ENCODE measurements at regions not wholly inside any gene's neighbourhood (a gene's known extent, or its start where the extent isn't known, plus 50 kb on each side); places are given as distances from the start of the nearest gene placed in this dataset.

DNA sequence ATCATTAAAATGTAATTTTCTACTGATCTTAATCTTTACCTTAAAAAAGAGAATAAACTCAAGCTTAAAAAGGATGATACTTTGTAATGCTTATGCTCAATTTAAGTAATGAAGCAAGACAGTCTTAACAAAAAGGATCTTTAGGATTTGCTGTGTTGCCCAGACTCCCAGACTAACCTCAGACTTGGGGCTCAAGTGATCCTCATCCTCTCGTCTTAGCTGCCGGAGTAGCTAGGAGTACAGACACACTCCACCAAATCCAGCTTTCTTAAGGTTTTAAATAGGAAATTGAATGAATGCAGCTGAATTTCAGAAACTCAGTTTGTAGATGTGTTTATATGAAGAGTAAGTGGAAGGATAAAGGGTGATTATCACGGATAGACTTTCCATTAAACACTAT is 400.5 kb upstream of the DAB2 start:
- no peak for TF ChIP-seq ZFX (IDR thresholded peaks at IDR 0.05)
- TF ChIP-seq, protein P1, sequence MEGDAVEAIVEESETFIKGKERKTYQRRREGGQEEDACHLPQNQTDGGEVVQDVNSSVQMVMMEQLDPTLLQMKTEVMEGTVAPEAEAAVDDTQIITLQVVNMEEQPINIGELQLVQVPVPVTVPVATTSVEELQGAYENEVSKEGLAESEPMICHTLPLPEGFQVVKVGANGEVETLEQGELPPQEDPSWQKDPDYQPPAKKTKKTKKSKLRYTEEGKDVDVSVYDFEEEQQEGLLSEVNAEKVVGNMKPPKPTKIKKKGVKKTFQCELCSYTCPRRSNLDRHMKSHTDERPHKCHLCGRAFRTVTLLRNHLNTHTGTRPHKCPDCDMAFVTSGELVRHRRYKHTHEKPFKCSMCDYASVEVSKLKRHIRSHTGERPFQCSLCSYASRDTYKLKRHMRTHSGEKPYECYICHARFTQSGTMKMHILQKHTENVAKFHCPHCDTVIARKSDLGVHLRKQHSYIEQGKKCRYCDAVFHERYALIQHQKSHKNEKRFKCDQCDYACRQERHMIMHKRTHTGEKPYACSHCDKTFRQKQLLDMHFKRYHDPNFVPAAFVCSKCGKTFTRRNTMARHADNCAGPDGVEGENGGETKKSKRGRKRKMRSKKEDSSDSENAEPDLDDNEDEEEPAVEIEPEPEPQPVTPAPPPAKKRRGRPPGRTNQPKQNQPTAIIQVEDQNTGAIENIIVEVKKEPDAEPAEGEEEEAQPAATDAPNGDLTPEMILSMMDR (conservative IDR thresholded peaks at IDR 0.05): no peak
- no peak overlapping the region for H3K27ac ChIP-seq

DNA sequence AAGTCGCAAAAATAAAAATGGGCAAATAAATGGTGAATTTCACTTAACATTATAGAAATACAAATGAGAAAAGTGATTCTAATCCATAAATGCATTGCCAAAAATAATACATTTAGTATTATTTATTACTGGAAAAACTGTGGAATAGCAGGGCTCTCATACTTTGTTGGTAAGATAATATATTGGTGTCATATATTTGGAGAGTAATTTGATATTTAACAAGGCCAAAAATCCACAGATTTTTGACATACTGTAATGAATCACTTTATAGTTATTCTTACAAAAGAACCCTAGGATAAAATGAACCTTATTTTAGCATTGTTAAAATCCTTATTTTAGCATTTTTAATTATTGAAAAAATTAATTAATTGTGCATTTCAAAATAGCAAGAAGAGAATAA is 397.2 kb upstream of the DAB2 start:
- H3K27ac ChIP-seq: no peak overlapping the region
- no peak for TF ChIP-seq ZFX (IDR thresholded peaks at IDR 0.05)
- TF ChIP-seq, protein P1 (conservative IDR thresholded peaks at IDR 0.05): no peak

DNA sequence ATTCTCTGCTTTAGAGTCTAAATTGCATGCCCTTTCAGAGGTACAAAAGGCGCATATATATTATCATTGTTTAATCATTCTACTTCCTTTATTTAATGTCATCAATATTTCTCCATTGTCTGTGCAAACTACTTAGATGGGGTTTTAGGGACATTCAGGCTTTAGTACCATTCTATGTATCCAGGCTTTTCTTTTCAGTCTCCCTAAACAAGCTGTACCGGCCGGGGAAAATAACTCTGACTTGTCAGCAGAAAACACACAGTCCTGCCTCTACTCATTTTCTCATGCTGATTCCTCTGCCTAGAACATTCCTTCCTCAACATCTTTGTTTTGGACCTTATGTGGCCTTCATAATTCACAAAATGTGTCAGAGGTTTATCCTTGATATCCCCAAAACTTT is 392.1 kb upstream of the DAB2 start:
- H3K27ac ChIP-seq: no peak overlapping the region
- TF ChIP-seq, protein P1 (conservative IDR thresholded peaks at IDR 0.05): no peak
- no peak for TF ChIP-seq ZFX (IDR thresholded peaks at IDR 0.05)

DNA sequence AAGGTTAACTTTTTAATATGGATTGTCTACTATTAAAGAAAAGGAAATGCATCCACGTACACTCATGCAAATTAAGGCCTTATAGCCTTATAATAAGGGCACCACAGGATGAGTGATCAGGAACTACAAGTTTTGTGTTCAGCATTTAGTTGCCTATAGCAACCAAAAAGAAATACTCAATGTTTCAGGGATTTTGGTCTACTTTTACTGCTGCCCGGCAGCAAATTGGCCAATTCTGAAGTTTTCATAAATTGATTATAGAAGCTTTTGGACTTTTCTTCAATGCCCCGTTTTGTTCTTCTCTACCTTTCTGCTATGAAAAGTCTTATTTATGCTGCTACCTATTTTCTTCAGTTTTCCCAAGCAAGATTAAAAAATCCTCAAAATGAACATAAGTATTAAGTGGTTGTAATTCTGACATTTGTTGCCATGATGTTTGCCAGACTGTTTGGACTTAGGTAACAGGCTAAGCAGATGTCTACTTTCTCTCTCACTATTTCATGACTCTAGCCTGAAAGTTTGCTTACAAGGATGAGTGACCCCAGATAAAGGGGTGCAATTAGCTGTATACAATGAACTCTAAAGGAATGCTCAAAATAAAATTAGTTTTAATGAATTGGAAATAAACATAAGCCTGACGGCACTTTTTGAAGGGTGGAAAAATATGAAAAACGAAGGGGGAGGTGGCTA is 391.5 kb upstream of the DAB2 start:
- TF ChIP-seq ZFX (IDR thresholded peaks at IDR 0.05): no peak
- TF ChIP-seq, protein P1 (conservative IDR thresholded peaks at IDR 0.05): no peak
- no peak overlapping the region for H3K27ac ChIP-seq

DNA sequence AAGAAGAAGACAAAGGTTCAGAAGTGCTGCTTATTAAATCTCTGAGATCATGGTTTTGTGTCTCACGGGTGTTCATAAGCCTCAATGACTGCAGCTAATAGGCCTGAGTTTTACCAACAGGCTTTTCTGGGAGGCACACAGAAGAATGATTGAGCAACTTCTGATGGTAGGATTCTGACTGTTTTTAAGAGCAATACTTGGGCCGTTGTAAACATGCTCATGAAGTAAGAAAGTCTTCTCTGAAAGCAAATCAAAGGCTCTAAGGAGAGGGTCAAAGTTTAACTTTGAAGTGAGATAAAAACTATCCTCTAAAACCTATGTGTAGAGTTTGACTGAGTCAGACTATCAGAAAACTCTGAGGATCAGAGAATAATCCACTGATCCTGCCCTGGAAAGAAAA is 390.9 kb upstream of the DAB2 start:
- TF ChIP-seq ZFX (IDR thresholded peaks at IDR 0.05): no peak
- TF ChIP-seq, protein P1 (conservative IDR thresholded peaks at IDR 0.05): no peak
- H3K27ac ChIP-seq: no peak overlapping the region

DNA sequence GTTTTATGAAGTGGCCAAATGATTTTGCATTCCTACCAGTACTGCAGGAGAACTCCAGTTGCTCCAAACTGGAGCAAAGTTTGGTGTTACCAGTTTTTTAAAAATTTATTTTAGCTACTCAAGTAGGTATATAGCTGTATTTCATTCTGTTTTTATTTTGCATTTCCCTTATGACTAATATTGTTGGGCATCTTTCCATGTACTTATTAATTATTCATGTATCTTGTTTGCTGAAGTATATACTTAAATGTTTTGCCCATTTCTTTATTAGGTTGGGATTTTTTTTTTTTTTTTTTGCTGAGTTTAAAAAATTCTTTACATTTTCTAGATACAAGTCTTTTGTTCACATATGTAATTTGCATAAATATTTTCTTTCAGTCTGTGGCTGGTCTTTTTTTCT is 386.6 kb upstream of the DAB2 start:
- no peak overlapping the region for H3K27ac ChIP-seq
- TF ChIP-seq, protein P1 (conservative IDR thresholded peaks at IDR 0.05): no peak
- TF ChIP-seq ZFX (IDR thresholded peaks at IDR 0.05): no peak

DNA sequence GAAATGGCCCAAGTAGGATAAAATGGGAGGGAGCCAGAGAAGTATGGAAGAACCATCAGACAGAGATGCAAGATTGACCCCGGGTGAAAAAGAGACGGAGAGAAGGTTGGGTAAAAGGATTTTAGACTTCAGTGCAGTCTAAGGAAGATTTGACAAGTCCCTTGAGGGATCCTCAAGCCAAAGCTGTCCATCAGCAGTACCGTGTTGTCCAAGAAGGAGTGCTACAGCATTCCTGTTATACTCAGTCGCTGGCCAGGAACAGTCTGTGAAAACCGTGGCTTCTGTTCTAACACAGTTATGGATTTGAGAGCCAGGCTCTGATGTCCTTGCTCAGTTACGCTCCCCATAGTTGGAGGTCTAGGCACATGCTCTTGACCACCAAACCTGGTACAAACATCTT is 383.9 kb upstream of the DAB2 start:
- no peak for TF ChIP-seq ZFX (IDR thresholded peaks at IDR 0.05)
- H3K27ac ChIP-seq: no peak overlapping the region

DNA sequence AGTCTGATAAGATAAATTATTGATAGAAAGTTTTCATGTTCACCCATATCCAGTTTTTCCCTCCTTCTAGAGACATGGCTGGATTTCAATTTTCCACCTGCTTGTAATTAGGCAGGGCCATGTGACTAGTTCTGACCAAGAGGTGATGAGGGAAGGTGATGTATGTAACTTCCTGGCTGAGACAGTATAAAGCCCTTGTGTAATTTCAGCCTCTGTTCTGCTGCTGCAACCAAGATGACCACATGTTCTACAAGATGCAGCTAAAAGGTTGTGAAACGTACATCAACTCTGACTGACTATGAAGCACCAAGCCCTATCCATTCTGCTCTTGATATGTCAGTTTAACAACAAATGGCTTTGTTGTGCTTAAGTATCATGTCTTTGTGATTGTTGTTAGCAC is 376.5 kb upstream of the DAB2 start:
- TF ChIP-seq, protein P1 (conservative IDR thresholded peaks at IDR 0.05): no peak
- TF ChIP-seq ZFX (IDR thresholded peaks at IDR 0.05): no peak
- H3K27ac ChIP-seq: no peak overlapping the region
